GM04503 (cell line): ENCODE measurements at regions not wholly inside any gene's neighbourhood (a gene's known extent, or its start where the extent isn't known, plus 50 kb on each side); places are given as distances from the start of the nearest gene placed in this dataset.

Experiments used
- DNase-seq: peaks from one replicate; pipeline ENCODE4 v3.0.0-alpha.2; 2012; ENCODE audit warnings: low read depth

DNA sequence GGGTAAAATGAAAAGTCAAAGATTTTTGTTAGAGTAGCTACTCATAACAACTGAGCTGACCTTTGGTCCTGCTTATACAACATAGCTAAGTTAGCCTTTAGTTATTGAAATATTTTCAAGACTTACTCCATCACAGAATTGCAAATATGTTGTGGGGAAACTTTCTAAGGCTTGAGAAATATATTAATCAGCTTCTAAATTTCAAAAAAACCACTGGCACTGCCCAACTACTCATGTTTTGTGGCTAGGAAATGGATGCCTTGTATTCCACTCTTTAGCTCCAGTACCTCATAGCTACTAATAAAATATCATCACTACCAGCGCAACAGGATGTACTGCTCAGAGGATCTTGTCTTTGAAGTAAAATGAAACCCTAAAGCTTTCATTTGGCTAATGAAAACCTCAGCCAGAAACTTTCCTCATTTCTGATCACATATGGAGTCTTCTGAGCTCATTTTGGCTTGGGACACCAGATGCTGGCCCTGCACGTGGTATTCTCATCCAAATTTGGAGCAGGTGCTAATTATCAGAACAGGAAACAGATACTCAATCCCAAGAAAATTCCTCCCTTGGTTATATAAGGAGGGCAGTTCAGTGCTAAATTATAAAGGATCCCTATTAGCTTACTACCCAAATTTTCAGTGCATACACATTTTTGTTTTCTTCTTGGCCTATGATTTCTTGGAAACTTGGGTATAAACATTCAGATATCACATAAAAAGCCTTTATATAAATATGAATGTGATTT, 690.7 kb downstream of the ADGRL2 start:
- peak; percentile 44 for DNase-seq

DNA sequence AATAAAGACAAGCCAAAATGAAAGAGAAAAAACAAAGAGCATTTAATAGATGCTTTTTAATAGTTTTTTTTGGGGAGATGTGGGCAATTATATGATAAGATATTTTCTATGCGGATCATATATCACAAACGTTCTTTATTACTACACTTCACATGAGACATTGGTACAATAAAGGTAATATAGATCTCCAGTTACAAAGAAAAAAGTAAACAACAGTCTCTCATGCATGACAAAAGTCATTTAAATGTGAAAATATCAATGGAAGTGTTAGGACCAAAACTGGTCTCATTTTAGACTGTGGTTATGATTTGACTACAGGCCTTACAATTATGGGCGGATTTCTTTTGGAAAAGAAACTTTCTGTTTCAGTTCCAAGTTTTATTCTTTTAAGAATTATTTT, 687.0 kb downstream of the ADGRL2 start:
- no peak for DNase-seq

DNA sequence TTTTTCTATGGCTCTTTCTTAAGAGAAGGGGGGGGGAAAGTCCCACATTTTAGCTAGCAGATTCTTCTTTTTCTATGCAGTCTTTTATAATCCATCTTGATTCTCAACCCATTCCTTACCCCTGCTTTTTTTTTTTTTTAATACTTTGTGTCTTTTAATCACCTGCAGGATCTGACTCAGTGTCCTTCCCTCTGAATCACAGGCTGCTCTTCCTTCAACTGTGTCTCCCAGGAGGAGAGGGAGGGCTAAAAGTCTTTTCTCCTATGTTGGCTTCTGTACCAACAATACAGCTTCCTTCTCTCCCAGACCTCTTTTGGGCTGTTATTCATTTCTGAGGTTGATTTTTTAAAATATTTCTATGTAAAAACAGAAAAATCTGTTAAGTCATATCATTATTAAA, 686.2 kb downstream of the ADGRL2 start:
- no peak for DNase-seq

GRCh38 chr1:82486468-82486867, 685.7 kb downstream of the ADGRL2 start:
- DNase-seq = no peak

DNA sequence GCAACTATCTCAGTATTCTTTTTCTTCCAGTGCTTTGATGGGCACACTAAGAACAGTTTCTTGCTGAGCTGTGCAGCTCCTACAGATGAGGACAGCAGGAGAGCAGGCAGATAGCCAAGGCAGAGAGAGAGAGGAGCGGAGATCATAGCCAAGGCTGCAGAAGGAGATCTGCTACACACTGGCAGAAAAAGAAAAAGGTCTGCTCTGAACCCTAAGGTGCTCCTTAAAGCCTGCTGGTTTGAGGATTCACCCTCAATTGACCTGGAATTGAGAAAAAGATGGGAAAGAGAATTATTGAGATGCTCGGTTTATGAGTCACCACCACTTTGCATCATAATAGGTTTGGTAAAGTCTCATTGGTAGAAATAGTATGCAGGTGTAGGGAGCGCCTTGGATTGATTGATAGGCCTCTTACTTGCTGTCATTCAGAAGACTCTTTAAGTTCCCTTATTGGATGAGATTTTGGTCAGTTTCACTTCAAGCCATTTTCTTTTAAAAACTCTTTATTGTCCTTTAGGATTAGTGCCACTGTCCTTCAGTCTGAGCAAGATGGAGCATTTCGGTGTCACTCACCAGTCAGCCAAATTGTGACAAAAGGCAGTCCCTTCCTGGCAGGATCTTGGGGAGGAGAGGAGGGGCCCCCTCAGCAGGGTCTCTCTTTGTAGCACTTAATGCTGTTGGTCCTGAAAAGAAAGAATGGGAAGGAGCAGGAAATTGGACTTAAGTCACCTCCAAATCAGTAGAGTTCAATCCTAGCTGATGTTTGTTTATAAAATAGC, 685.0 kb downstream of the ADGRL2 start:
- no peak for DNase-seq

DNA sequence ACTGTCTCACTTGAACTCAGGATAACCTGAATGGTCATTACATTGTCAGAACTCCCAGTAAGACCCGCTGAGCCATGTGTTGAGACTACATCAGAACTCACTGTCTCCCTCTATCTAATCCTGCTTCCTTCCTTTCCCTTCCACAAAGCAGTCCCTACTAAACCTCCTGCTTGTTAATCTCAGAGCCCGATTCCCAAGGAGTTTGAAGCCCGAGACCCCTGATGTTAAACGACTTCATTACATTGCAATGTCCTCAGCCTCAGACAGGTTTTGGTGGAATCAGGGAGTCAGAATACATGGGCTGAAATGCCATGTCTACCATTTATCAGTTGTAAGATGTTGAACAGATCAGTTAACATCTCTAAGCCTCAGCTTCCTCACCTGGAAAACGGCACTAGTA, 682.4 kb downstream of the ADGRL2 start:
- no peak for DNase-seq

GRCh38 chr1:82478916-82479315, 678.2 kb downstream of the ADGRL2 start:
- DNase-seq = no peak

DNA sequence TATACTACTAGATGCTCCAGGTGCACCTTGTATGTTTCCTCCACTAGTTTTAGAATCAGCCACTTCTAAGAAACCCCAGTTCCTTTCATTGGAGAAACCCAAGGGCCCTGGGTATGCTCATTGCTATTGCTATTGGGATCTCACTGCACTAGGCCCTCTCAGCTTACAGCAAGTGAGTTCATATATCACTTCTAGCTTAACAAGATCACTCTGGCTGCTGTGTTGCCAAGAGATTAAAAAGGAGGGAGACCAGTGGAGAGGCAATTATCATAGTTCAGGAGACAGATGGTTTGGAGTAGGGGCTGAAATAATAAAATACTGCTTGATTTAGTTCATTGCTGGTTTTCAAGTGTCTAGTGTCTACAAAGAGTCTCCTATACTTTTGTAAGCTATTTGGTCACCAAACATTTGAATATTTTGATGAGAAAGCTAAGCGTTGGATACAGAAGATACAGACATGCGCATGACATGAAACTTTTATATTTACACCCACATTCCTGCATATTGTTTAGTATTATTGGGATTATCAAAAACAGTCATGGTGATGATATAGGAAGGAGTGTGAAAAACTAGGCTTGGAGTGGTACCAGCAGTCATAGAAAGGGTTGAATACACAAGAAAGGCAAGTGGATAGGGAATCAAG, 671.9 kb downstream of the ADGRL2 start:
- no peak for DNase-seq

GRCh38 chr1:82466891-82467290, 666.2 kb downstream of the ADGRL2 start:
- DNase-seq = no peak

DNA sequence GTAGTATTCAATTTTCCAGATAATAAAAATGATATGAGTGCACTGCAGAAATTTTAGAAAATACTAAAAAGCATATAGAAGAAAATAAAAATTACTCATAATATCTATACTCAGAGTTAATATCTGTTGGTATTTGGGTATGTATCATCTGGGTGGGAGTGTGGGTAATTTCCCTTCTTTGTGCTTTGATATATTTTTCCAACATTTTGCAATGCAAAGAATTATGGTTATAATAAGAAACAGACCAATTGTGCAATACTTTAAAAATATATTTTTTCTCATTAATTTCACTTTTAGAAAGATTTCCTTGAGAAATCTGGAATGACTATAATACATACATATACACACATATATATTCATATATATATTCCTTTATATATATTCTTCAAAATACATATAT, 665.7 kb downstream of the ADGRL2 start:
- DNase-seq = no peak

DNA sequence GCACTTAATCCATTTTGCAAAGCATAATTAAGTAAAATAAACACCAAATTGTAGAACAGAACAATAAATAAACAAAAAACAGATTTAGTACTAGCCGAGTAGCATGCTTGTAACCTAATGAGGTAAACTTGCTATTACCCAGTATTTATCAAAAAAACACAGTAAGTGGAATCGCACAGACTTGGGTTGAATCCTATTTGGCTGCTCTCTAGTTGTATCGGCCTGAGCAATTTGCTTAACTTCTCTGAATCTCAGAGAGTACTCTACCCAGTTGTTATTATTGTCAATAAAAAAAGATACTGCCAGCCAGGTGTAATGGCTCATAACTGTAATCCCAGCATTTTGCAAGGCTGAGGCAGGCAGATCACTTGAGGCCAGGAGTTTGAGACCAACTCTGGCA, 664.3 kb downstream of the ADGRL2 start:
- DNase-seq = no peak

DNA sequence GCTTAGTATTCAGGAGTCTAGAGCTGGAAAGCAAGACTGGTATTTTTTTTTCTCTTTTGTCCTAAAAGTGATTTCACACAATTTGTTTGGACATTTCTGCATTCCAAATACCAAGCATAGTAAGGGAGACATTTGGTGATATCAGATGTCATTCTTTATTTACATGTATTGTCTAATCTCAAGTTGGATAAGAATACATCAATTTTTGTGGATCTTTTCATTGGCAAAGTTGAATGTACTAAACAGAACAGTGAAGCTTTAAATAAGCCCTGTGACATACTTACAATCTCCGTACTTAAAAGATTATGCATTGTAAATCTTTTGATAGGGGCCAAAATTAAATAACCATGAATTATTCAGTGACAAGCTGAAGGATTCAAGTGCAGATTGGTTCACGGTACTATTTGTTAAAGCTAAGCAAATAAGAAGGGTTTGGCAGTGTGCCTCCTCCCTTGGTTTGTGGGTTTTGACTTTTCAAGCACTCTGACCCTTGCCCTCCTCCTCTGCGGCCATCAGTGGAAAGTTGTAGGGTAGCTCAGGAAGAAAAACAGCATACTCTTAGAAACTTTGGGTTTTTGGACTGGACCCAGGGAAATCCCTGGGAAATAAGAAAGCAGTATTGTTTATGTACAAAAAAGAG, 663.7 kb downstream of the ADGRL2 start:
- DNase-seq = no peak

GRCh38 chr1:82463951-82464350, 663.2 kb downstream of the ADGRL2 start:
- DNase-seq = no peak

DNA sequence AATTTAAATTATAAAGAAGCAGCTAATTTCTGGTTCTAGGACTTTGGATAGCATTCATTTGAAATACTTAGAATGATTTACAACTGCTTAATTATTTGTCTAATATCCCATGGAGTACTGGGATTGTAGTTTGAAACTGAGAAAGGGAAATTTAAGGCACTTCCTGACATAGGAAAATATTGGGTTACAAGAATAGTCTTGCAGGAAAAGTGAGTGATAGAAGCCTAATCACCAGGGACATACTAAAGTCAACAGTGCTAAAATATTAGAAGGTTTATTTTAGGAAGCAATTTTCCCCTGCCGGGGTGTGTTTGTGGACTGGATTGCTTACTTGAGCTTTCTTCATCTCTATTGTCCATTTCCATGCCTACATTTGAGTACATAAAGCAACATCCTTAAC, 661.6 kb downstream of the ADGRL2 start:
- no peak for DNase-seq

GRCh38 chr1:82455342-82455741, 654.6 kb downstream of the ADGRL2 start:
- DNase-seq = no peak

DNA sequence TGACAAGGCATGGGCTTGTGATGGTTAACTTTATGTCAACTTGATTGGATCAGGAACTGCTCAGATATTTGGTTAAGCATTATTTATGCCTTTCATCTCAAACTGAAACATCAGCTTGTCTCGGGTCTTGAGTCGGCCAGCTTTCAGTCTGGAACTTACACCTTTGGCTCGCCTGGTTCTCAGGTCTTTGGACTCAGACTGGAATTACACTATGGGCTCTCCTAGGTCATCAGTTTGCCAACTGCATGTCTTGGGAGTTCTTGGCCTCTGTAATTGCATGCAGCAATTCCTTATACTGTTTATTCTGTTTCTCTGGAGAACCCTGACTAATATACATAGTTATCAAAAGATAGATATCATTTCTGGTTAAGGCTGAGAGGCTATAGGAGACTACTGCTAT, 653.7 kb downstream of the ADGRL2 start:
- DNase-seq = no peak

DNA sequence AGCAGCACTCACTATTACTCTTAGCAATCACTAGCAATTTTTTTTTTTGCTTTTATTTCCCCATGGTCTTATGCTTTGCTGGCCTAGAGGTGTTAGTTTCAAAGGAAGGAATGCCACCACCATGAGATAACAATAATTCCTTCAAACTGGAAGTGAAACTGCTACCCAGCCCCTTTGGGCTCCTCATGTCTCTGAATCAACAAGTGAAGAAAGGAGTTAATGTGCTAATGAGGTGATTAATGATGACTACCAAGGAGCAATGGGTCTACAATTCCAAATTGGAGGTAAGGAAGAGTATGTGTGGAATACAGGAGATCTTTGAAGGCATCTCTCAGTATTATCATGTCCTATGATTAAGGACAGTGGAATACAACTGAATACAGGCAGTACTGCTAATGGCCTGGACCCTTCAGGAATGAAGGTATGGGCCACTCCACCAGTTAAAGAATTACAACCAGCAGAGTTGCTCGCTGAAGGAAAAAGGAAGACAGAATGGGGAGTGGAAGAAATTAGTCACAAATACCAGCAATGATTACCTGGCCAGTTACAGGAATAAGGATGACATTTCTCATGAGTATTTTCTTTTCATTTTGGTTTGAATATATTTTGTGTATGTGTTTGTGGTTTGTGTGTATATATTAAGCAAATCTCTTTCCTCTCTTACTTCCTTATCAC, 652.9 kb downstream of the ADGRL2 start:
- DNase-seq = no peak

DNA sequence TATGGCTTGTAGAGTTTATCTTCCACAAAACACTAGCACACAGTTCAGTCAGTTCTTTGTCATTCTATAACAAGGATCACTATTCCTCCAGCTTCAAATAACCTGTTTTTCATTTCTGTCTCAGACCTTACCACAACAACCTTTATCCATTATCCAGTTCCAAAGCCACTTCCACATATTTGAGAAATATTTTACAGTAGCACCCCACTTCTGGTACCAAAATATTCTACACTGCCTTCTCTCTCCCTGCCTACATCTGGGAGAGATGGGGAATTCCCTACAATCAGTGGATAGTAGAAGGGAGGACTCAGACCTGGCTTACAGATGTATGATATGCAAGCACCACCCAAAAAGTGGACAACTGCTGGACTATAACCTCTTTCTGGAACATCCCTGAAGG, 651.4 kb downstream of the ADGRL2 start:
- DNase-seq = no peak

- no peak for DNase-seq
These were observed 650.5 kb downstream of the ADGRL2 start for GRCh38 chr1:82451191-82451590.

DNA sequence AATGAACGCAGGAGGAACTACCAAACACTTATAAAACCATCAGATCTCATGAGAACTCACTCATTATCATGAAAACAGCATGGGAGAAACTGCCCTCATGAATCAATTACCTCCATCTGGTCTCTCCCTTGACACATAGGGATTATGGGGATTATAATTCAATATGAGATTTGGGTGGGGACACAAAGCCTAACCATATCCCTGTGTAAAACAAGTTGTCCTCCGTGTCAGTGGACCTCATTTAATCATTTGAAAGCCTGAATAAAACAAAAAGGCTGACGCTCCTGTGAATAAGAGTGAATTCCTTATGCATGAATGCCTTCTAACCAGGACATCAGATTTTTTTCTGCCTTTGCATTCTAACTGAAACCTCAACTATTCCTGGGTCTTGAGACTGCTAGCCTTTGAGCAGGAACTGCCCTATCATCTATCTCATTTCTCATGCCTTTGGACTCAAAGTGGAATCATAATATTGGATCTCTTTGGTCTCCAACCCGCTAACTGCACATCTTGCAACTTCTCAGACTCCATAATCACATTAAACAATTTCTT, 648.8 kb downstream of the ADGRL2 start:
- DNase-seq = peak; percentile 21

GRCh38 chr1:82446955-82447354, 646.2 kb downstream of the ADGRL2 start:
- DNase-seq = no peak

DNA sequence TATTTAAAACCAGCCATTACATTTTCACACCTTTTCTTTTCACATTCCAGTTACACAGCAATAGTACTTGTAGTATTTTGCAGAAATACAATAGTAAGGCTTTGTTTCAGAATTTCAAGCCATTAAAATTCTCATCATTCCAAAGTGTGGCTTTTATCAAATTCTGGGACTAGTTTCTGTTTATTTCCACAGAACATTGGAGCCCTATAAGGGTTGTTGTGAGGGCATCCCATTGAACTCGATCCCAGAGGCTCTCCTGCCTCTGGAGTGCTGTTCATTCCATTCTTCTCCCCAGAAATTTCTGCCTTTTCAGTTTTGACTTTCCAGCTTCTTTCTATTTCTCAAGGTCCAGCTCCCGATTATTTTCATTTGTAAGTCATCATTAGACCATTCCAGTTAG, 645.5 kb downstream of the ADGRL2 start:
- no peak for DNase-seq
